ENCODE measurements at regions not wholly inside any gene's neighbourhood (a gene's known extent, or its start where the extent isn't known, plus 50 kb on each side); places are given as distances from the start of the nearest gene placed in this dataset.
"Not testable (repeated sequence)": the region's sequence is repeated elsewhere in the genome, so short reads cannot be mapped to it uniquely, and the experiment has no call there.

GRCh38 chr4:33931026-33931425 lies 2313.3 kb downstream of the ARAP2 start:
- no peak for DNase-seq

GRCh38 chr4:33940281-33940680 lies 2304.0 kb downstream of the ARAP2 start:
- DNase-seq, result no peak

GRCh38 chr4:33941854-33942253 lies 2302.5 kb downstream of the ARAP2 start:
- DNase-seq, result no peak

GRCh38 chr4:33948921-33949320 lies 2295.4 kb downstream of the ARAP2 start:
- no peak for DNase-seq

GRCh38 chr4:33953848-33954247 lies 2290.5 kb downstream of the ARAP2 start:
- DNase-seq, result not testable (repeated sequence)

- no peak for DNase-seq
These were observed 2289.6 kb downstream of the ARAP2 start for GRCh38 chr4:33954759-33955158.

GRCh38 chr4:33959519-33959918 lies 2284.8 kb downstream of the ARAP2 start:
- no peak for DNase-seq

GRCh38 chr4:33961761-33962160 lies 2282.6 kb downstream of the ARAP2 start:
- DNase-seq, result no peak

GRCh38 chr4:33966808-33967207 lies 2277.5 kb downstream of the ARAP2 start:
- no peak for DNase-seq

GRCh38 chr4:33974270-33974669 lies 2270.0 kb downstream of the ARAP2 start:
- DNase-seq, result no peak

GRCh38 chr4:33975995-33976394 lies 2268.3 kb downstream of the ARAP2 start:
- DNase-seq, result no peak

GRCh38 chr4:33979781-33980180 lies 2264.5 kb downstream of the ARAP2 start:
- not testable (repeated sequence) for DNase-seq

GRCh38 chr4:33980361-33980760 lies 2264.0 kb downstream of the ARAP2 start:
- no peak for DNase-seq

GRCh38 chr4:33989820-33990443 lies 2254.4 kb downstream of the ARAP2 start:
- DNase-seq, result no peak

GRCh38 chr4:33996075-33996718 lies 2248.1 kb downstream of the ARAP2 start:
- no peak for DNase-seq

GRCh38 chr4:33998291-33998690 lies 2246.0 kb downstream of the ARAP2 start:
- peak; percentile 2 for DNase-seq

GRCh38 chr4:34000356-34000755 lies 2244.0 kb downstream of the ARAP2 start:
- DNase-seq, result no peak

GRCh38 chr4:34006540-34006939 lies 2237.8 kb downstream of the ARAP2 start:
- not testable (repeated sequence) for DNase-seq

- no peak for DNase-seq
These were observed 2234.4 kb downstream of the ARAP2 start for GRCh38 chr4:34009951-34010350.

- no peak for DNase-seq
These were observed 2233.4 kb downstream of the ARAP2 start for GRCh38 chr4:34010751-34011519.

GRCh38 chr4:34035225-34035624 lies 2209.1 kb downstream of the ARAP2 start:
- DNase-seq, result no peak

GRCh38 chr4:34037280-34037679 lies 2207.0 kb downstream of the ARAP2 start:
- DNase-seq, result no peak

GRCh38 chr4:34039766-34040165 lies 2204.5 kb downstream of the ARAP2 start:
- DNase-seq, result no peak

GRCh38 chr4:34043131-34043530 lies 2201.2 kb downstream of the ARAP2 start:
- no peak for DNase-seq
